ENCODE measurements at regions not wholly inside any gene's neighbourhood (a gene's known extent, or its start where the extent isn't known, plus 50 kb on each side); places are given as distances from the start of the nearest gene placed in this dataset.

DNA sequence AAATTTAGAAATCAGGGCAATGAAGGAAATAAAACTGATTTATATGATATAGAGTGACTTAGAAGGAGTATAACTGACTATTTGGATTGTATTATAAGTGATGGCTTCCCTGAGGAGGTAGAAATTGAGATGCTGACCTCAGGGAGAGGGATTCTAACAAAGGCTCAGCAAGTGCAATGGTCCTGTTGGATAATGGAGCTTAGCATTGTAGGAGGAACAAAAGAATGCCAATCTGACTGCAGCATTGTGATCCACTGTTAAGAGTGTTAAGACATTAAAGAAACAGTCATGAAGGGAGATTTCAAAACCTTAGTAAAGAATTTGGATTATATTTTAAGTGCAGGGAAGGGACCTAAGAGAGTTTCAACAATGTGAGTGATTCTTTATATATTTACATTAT lies 158.4 kb upstream of the NAALADL2 start:
- Histone ChIP-seq H3K4me3 (no peak overlapping the region), H3K9me3 (ENCODE audit: low read depth) (no peaks in the 10 kb centered on the region), H3K4me1 (peaks cover 7% of the 10 kb centered on the region), H2AFZ (replicated peaks) (no peak overlapping the region), H3F3A (ENCODE audit: low read depth) (peaks cover 6% of the 10 kb centered on the region), H3K27me3 (no peaks in the 10 kb centered on the region), H4K20me1 (ENCODE audit: low read depth) (no peaks in the 10 kb centered on the region), H3K79me2 (ENCODE audit: low read depth) (no peaks in the 10 kb centered on the region), H3K36me3 (no peaks in the 10 kb centered on the region), H3K9ac (no peak overlapping the region), H3K4me2 (peak overlapping the region; percentile 31), H3K27ac (no peak overlapping the region)
- peak overlapping the region; percentile 24 for H3K27ac Mint-ChIP-seq
- H3K36me3 Mint-ChIP-seq = peaks cover 1% of the 10 kb centered on the region
- TF ChIP-seq EZH2 (IDR thresholded peaks at IDR 0.05) = no peak
- TF ChIP-seq EZH2phosphoT487 (IDR thresholded peaks at IDR 0.05) = no peak
- TF ChIP-seq, protein P1, sequence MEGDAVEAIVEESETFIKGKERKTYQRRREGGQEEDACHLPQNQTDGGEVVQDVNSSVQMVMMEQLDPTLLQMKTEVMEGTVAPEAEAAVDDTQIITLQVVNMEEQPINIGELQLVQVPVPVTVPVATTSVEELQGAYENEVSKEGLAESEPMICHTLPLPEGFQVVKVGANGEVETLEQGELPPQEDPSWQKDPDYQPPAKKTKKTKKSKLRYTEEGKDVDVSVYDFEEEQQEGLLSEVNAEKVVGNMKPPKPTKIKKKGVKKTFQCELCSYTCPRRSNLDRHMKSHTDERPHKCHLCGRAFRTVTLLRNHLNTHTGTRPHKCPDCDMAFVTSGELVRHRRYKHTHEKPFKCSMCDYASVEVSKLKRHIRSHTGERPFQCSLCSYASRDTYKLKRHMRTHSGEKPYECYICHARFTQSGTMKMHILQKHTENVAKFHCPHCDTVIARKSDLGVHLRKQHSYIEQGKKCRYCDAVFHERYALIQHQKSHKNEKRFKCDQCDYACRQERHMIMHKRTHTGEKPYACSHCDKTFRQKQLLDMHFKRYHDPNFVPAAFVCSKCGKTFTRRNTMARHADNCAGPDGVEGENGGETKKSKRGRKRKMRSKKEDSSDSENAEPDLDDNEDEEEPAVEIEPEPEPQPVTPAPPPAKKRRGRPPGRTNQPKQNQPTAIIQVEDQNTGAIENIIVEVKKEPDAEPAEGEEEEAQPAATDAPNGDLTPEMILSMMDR (IDR thresholded peaks at IDR 0.05) = no peak
- no peak overlapping the region for H3K4me3 Mint-ChIP-seq
- peaks cover 5% of the 10 kb centered on the region for H3K4me1 Mint-ChIP-seq
- no peaks in the 10 kb centered on the region for H3K27me3 Mint-ChIP-seq (ENCODE audit: insufficient read depth, low read depth)
- H3K9me3 Mint-ChIP-seq = no peaks in the 10 kb centered on the region
- peak; percentile 80 for DNase-seq (ENCODE audit: low spot score)

DNA sequence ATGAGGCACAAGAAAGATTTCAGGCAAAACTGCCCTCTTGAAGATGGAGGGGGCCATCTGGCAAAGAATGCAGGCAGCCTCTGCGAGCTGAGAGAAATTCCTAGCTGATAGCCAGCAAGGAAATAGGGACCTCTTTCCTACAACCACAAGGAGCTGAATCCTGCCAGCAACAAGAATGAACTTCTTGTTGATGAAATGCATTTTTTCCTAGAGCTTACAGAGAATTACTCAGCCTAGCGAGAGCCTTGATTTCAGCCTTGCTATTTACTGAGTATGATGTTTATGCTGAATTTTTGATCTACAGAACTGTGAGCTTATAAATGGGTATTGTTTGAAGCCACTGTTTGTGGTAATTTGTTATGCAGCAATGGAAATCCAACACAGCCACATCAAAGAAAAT lies 148.5 kb upstream of the NAALADL2 start:
- Histone ChIP-seq H3K4me3 (no peak overlapping the region), H3K9me3 (ENCODE audit: low read depth) (no peaks in the 10 kb centered on the region), H3K27me3 (no peaks in the 10 kb centered on the region), H3K9ac (no peak overlapping the region), H3K4me1 (no peaks in the 10 kb centered on the region), H2AFZ (replicated peaks) (no peak overlapping the region), H3K36me3 (no peaks in the 10 kb centered on the region), H3K4me2 (no peak overlapping the region), H3F3A (ENCODE audit: low read depth) (no peaks in the 10 kb centered on the region), H3K79me2 (ENCODE audit: low read depth) (no peaks in the 10 kb centered on the region), H4K20me1 (ENCODE audit: low read depth) (no peaks in the 10 kb centered on the region), H3K27ac (no peak overlapping the region)
- Mint-ChIP-seq H3K4me3 (no peak overlapping the region), H3K27me3 (ENCODE audit: insufficient read depth, low read depth) (no peaks in the 10 kb centered on the region), H3K9me3 (peaks cover 4% of the 10 kb centered on the region), H3K27ac (no peak overlapping the region), H3K4me1 (no peaks in the 10 kb centered on the region), H3K36me3 (no peaks in the 10 kb centered on the region)
- TF ChIP-seq EZH2phosphoT487 (IDR thresholded peaks at IDR 0.05) (no peak), EZH2 (IDR thresholded peaks at IDR 0.05) (no peak)
- TF ChIP-seq, protein P1 (IDR thresholded peaks at IDR 0.05) = no peak
- DNase-seq (ENCODE audit: low spot score) = no peak

DNA sequence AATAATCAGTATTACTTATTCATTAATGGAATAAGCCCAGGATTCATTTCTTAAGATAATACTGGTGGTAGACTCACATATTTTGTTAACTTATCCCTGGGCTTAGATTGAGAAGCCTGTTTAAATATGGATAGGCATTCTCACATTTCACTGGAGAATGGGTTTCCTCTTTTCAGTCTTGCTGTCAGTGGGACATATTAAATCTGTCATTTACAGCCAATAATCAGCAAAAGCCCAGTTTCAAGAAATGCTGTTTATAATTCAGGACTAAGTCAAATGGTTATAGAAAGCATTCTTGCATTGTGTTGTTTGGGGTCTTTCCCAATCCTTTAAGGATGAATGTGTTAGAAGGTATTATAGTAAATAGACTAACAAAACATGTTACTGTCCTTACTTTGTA lies 143.7 kb upstream of the NAALADL2 start:
- Histone ChIP-seq H3K79me2 (ENCODE audit: low read depth) (no peaks in the 10 kb centered on the region), H3K4me2 (no peak overlapping the region), H3K9me3 (ENCODE audit: low read depth) (no peaks in the 10 kb centered on the region), H4K20me1 (ENCODE audit: low read depth) (no peaks in the 10 kb centered on the region), H3K4me3 (no peak overlapping the region), H3F3A (ENCODE audit: low read depth) (no peaks in the 10 kb centered on the region), H3K27me3 (no peaks in the 10 kb centered on the region), H3K9ac (no peak overlapping the region), H3K4me1 (no peaks in the 10 kb centered on the region), H2AFZ (replicated peaks) (no peak overlapping the region), H3K36me3 (no peaks in the 10 kb centered on the region), H3K27ac (no peak overlapping the region)
- TF ChIP-seq EZH2 (IDR thresholded peaks at IDR 0.05) = no peak
- no peak for TF ChIP-seq EZH2phosphoT487 (IDR thresholded peaks at IDR 0.05)
- TF ChIP-seq, protein P1 (IDR thresholded peaks at IDR 0.05) = no peak
- Mint-ChIP-seq H3K9me3 (peaks cover 4% of the 10 kb centered on the region), H3K27me3 (ENCODE audit: insufficient read depth, low read depth) (no peaks in the 10 kb centered on the region), H3K4me1 (peaks cover 6% of the 10 kb centered on the region), H3K36me3 (no peaks in the 10 kb centered on the region), H3K4me3 (no peak overlapping the region), H3K27ac (no peak overlapping the region)
- no peak for DNase-seq (ENCODE audit: low spot score)
